ENCODE measurements at regions not wholly inside any gene's neighbourhood (a gene's known extent, or its start where the extent isn't known, plus 50 kb on each side); places are given as distances from the start of the nearest gene placed in this dataset.
"Not testable (repeated sequence)": the region's sequence is repeated elsewhere in the genome, so short reads cannot be mapped to it uniquely, and the experiment has no call there.

DNA sequence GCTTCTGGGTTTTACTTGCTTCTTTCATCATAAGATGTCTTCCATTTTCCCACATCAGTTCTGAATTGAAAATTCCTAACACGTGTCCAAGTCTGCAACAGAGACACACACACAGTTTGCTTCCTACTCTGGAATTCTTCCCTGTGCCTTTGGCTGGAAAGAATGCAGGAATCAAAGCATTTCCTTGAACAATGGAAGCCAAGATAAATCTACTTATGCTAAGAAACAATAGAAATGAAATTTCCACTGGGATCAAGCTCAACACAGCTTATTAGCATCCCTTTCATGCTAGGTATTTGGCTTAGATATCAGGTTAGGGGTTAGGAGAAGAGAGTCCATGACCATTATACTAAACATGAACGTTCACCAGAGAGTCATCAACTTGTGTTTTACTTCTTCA lies 101.1 kb upstream of the SCAF8 start:
- intact Hi-C loops (cut with DNase I; ENCODE audit: low total_unique reads) = no loop called here
- Histone ChIP-seq H3K4me1 (no peaks in the 10 kb centered on the region), H3K4me3 (no peak overlapping the region), H3K27me3 (replicated peaks in 1 of 7) (no peaks in the 10 kb centered on the region), H3K27ac (no peak overlapping the region), H3K36me3 (no peaks in the 10 kb centered on the region), H3K9me3 (peaks cover 0 to 11% (median 8%) of the 10 kb centered on the region in 8 donors)
- WGBS, 5 donors = 49 to 85% (median 68%) methylated on average over 2 of the region's 2 CpGs
- TF ChIP-seq POLR2AphosphoS5 (IDR thresholded peaks at IDR 0.05) (no peak), POLR2A (IDR thresholded peaks at IDR 0.05) (no peak)
- TF ChIP-seq, protein P1, sequence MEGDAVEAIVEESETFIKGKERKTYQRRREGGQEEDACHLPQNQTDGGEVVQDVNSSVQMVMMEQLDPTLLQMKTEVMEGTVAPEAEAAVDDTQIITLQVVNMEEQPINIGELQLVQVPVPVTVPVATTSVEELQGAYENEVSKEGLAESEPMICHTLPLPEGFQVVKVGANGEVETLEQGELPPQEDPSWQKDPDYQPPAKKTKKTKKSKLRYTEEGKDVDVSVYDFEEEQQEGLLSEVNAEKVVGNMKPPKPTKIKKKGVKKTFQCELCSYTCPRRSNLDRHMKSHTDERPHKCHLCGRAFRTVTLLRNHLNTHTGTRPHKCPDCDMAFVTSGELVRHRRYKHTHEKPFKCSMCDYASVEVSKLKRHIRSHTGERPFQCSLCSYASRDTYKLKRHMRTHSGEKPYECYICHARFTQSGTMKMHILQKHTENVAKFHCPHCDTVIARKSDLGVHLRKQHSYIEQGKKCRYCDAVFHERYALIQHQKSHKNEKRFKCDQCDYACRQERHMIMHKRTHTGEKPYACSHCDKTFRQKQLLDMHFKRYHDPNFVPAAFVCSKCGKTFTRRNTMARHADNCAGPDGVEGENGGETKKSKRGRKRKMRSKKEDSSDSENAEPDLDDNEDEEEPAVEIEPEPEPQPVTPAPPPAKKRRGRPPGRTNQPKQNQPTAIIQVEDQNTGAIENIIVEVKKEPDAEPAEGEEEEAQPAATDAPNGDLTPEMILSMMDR (IDR thresholded peaks at IDR 0.05 in 8 of 11, conservative IDR thresholded peaks at IDR 0.05 in 3 of 11) = no peak
- DNase-seq = no peak

DNA sequence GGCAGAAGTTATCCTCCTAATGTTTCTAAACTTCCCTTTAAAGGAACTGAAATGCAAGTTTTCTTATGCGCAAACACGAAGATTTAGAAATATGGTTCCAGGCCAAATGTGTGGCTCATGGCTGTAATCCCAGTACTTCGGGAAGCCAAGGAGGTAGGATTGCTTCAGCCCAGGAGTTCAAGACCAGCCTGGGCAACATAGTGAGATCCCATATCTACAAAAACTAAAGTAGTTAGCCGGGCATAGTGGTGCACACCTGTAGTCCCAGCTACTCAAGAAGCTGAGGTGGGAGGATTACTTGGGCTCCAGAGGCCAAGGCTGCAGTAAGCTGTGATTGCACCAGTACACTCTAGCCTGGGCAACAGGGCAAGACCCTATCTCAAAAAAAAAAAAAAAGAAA lies 95.8 kb upstream of the SCAF8 start:
- Histone ChIP-seq H3K27ac (no peak overlapping the region), H3K9me3 (peaks cover 0 to 16% (median 8%) of the 10 kb centered on the region in 8 donors), H3K4me1 (no peaks in the 10 kb centered on the region), H3K36me3 (no peaks in the 10 kb centered on the region), H3K4me3 (no peak overlapping the region), H3K27me3 (replicated peaks in 1 of 7) (no peaks in the 10 kb centered on the region)
- DNase-seq = no peak
- WGBS, 5 donors = 82 to 98% (median 86%) methylated on average over 4 of the region's 4 CpGs
- intact Hi-C loops (cut with DNase I; ENCODE audit: low total_unique reads) = no loop called here
- TF ChIP-seq, protein P1 (IDR thresholded peaks at IDR 0.05 in 8 of 11, conservative IDR thresholded peaks at IDR 0.05 in 3 of 11) = no peak
- TF ChIP-seq POLR2A (IDR thresholded peaks at IDR 0.05) (no peak), POLR2AphosphoS5 (IDR thresholded peaks at IDR 0.05) (no peak)

DNA sequence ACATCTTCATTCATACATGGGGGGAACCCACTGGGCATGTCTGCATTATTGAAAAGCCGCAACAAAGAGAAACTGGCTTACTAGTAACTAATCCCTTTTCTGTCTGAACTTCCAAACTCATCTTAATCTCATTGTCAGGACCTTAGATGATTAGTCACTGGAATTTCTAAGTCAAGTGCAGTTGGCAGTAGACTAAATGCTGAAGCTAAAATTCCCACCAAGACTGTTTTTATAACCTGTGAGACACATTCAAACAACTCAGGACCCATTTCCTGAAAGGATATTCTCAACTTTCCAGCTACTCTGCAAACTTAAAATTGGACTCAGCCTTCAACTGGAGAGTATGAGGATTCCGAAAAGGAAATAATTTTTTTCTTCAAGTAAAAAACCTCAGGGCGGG lies 94.8 kb upstream of the SCAF8 start:
- Histone ChIP-seq H3K36me3 (no peaks in the 10 kb centered on the region), H3K27me3 (replicated peaks in 1 of 7) (no peaks in the 10 kb centered on the region), H3K9me3 (peaks cover 0 to 10% (median 4%) of the 10 kb centered on the region in 8 donors), H3K4me1 (no peaks in the 10 kb centered on the region), H3K4me3 (no peak overlapping the region), H3K27ac (no peak overlapping the region)
- TF ChIP-seq POLR2AphosphoS5 (IDR thresholded peaks at IDR 0.05) (no peak), POLR2A (IDR thresholded peaks at IDR 0.05) (no peak)
- TF ChIP-seq, protein P1 (IDR thresholded peaks at IDR 0.05 in 8 of 11, conservative IDR thresholded peaks at IDR 0.05 in 3 of 11) = no peak
- no peak for DNase-seq
- WGBS, 5 donors = 70 to 81% (median 76%) methylated on average over 3 of the region's 3 CpGs
- intact Hi-C loops (cut with DNase I; ENCODE audit: low total_unique reads) = no loop called here

DNA sequence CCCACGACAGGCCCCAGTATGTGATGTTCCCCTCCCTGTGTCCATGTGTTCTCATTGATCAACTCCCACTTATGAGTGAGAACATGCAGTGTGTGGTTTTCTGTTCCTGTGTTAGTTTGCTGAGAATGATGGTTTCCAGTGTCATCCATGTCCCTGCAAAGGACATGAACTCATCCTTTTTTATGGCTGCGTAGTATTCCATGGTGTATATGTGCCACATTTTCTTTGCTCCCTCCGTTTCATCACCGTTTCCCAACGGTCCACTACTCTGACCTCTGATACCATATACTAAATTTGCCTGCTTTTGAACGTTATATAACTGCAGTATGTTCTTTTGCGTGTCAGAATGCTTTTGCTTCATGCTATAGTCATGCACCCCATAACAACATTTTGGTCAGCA lies 94.0 kb upstream of the SCAF8 start:
- H3K4me3 ChIP-seq; intact Hi-C loops (cut with DNase I; ENCODE audit: low total_unique reads); H3K4me1 ChIP-seq; H3K9me3 ChIP-seq; DNase-seq; H3K27me3 ChIP-seq (replicated peaks in 1 of 7); H3K27ac ChIP-seq; H3K36me3 ChIP-seq: not testable (repeated sequence)
- 81 to 96% (median 91%) methylated on average over 7 of the region's 7 CpGs for WGBS, 5 donors
